ENCODE measurements at regions not wholly inside any gene's neighbourhood (a gene's known extent, or its start where the extent isn't known, plus 50 kb on each side); places are given as distances from the start of the nearest gene placed in this dataset.

- TF ChIP-seq RAD21 (IDR thresholded peaks at IDR 0.05) (no peak), CTCF (IDR thresholded peaks at IDR 0.05; ENCODE audit: low read depth, low read length, missing input control) (no peak), MAX (IDR thresholded peaks at IDR 0.05) (no peak), HNF4A (conservative IDR thresholded peaks at IDR 0.05) (no peak), YY1 (IDR thresholded peaks at IDR 0.05) (no peak), JUND (IDR thresholded peaks at IDR 0.05) (no peak), SP1 (IDR thresholded peaks at IDR 0.05) (no peak), TAF1 (conservative IDR thresholded peaks at IDR 0.05) (no peak), ATF3 (IDR thresholded peaks at IDR 0.05) (no peak), ZBTB33 (IDR thresholded peaks at IDR 0.05) (no peak)
Measured at GRCh38 chr2:176479961-176480360, 210.7 kb downstream of the MTX2 start.
